ENCODE measurements at regions not wholly inside any gene's neighbourhood (a gene's known extent, or its start where the extent isn't known, plus 50 kb on each side); places are given as distances from the start of the nearest gene placed in this dataset.
"Not testable (repeated sequence)": the region's sequence is repeated elsewhere in the genome, so short reads cannot be mapped to it uniquely, and the experiment has no call there.

DNA sequence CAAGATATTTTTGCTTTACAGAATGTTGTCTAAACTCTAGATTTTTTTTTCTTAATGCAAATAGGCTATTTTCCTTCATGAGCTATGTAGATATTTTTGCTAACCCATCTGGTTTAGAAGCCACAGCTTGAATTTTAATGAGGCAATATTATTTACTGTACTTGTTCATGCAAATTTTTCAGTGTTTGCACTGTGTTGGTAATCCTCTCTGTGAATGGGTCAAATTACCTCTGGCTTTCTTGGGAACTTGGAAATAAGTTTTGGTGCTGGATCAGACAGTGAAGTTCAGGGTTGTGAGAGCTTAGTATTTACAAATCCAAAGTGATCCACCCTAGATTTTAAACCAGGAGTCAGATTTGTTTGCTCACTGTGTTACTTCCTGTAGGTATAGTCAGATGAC lies 686.9 kb downstream of the NXPH1 start:
- no peak overlapping the region for H3K4me3 ChIP-seq (ENCODE audit: low read depth, low read length)
- TF ChIP-seq, protein P1, sequence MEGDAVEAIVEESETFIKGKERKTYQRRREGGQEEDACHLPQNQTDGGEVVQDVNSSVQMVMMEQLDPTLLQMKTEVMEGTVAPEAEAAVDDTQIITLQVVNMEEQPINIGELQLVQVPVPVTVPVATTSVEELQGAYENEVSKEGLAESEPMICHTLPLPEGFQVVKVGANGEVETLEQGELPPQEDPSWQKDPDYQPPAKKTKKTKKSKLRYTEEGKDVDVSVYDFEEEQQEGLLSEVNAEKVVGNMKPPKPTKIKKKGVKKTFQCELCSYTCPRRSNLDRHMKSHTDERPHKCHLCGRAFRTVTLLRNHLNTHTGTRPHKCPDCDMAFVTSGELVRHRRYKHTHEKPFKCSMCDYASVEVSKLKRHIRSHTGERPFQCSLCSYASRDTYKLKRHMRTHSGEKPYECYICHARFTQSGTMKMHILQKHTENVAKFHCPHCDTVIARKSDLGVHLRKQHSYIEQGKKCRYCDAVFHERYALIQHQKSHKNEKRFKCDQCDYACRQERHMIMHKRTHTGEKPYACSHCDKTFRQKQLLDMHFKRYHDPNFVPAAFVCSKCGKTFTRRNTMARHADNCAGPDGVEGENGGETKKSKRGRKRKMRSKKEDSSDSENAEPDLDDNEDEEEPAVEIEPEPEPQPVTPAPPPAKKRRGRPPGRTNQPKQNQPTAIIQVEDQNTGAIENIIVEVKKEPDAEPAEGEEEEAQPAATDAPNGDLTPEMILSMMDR (IDR thresholded peaks at IDR 0.05; ENCODE audit: insufficient read depth, low read length): no peak
- no peak for DNase-seq (ENCODE audit: low read depth)

DNA sequence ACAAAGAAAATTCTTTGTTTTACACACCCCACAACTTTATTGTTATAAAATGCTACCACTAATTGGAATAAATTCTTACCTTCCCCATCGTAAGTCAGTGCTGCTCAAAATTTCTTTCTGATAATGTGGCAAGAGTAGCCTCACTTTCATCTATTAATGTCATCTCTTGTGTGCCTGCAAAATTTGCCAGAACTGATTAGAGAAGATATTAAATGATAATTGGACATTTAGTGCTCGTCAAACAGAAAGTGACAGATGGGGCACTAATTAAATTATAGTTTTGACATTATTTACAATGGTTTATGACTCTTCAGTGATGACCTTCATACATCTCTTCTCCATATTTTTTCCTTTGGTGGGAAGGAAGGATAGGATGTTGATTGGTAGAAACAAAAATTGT lies 690.9 kb downstream of the NXPH1 start:
- TF ChIP-seq, protein P1 (IDR thresholded peaks at IDR 0.05; ENCODE audit: insufficient read depth, low read length): no peak
- DNase-seq (ENCODE audit: low read depth): no peak

DNA sequence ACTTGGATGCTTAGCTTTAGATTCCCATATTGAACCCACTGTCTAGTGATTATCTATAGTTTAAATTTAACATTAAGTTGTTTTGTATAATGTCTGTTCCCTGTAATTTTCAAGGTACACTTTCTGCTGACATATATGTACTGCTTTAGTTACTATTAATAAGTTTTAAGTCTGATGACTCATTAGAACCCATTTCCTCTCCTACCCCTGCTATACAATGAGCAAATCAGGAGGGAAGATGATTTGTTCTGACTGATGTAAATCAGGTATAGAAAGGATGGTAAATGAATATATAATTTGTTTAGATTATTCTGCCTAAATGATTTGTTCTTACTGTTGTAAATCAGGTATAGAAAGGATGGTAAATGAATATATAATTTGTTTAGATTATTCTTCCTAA lies 691.8 kb downstream of the NXPH1 start:
- TF ChIP-seq, protein P1 (IDR thresholded peaks at IDR 0.05; ENCODE audit: insufficient read depth, low read length): no peak
- no peak for DNase-seq (ENCODE audit: low read depth)
- no peak overlapping the region for H3K4me3 ChIP-seq (ENCODE audit: low read depth, low read length)

More for the DNA sequence above, 690.9 kb downstream of the NXPH1 start:
- no peak overlapping the region for H3K4me3 ChIP-seq (ENCODE audit: low read depth, low read length)

DNA sequence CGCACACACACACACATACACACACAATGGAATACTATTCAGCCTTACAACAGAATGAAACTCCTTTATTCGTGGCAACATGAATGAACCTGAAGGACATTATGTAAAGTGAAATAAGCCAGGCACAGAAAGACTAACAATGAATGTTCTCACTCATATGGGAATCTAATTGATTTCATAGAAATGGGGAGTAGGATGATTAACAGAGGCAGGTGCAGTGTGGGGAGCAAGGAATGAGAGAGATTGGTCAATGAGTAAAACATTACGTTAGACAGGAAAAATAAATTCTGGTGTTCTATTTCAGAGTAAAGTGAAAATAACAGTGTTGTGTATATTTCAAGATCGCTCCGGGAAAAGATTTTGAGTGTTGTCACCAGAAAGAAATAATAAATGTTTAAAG lies 694.5 kb downstream of the NXPH1 start:
- no peak for DNase-seq (ENCODE audit: low read depth)
- TF ChIP-seq, protein P1 (IDR thresholded peaks at IDR 0.05; ENCODE audit: insufficient read depth, low read length): no peak
- H3K4me3 ChIP-seq (ENCODE audit: low read depth, low read length): no peak overlapping the region

DNA sequence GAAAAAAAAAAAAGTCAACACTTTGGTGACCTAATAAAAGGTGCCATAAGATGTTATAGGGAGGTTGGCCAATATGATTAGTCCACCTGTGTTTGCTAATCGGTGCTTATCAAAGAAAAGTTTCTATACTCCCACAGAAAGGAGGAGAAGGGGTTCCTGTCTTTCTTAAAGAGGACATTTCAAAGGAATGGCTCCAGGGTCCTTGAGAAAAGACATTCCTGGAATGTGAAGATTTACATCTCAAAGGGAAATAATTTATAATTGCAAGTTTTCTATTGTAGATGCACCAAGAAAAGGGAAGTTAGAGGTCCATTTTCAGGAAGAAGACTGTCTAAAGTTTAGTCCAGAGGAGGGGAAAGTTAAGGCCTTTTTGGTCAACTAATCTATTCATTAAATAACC lies 715.3 kb downstream of the NXPH1 start:
- no peak overlapping the region for H3K4me3 ChIP-seq (ENCODE audit: low read depth, low read length)
- TF ChIP-seq, protein P1 (IDR thresholded peaks at IDR 0.05; ENCODE audit: insufficient read depth, low read length): no peak
- no peak for DNase-seq (ENCODE audit: low read depth)

DNA sequence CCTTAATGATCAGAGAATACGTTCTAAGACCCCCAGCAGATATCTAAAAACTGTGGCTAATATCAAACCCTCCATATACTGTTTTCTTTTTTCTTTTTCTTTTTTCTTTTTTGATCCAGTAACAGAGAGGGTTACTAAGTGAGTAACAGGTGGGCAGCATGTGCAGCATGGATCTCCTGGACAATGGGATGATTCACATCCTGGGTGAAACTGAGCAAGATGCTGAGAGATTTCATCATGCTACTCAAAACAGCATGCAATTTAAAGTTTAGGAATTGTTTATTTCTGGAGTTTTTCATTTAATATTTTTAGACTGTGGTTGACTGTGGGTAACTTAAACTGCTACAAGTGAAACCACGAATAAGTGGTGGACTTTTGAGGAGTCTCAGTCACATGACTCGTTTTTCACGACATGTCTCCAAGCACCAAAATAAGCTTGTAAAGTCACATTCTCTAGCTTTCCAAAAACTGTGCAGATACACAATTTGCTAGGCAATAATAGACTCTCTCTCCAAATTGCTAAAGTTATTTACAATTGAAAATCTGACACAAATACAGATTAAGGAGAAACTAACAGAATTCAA lies 716.2 kb downstream of the NXPH1 start:
- no peak overlapping the region for H3K4me3 ChIP-seq (ENCODE audit: low read depth, low read length)
- TF ChIP-seq, protein P1 (IDR thresholded peaks at IDR 0.05; ENCODE audit: insufficient read depth, low read length): no peak
- no peak for DNase-seq (ENCODE audit: low read depth)

DNA sequence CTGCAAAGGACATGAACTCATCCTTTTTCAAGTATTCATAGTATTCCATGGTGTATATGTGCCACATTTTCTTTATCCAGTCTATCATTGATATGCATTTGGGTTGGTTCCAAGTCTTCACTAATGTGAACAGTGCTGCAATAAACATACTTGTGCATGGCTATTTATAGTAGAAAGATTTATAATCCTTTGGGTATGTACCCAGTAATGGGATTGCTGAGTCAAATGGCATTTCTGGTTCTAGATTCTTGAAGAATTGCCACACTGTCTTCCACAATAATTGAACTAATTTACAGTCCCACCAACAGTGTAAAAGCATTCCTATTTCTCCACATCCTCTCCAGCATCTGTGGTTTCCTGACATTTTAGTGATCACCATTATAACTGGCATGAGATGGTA lies 730.3 kb downstream of the NXPH1 start:
- H3K4me3 ChIP-seq (ENCODE audit: low read depth, low read length); DNase-seq (ENCODE audit: low read depth): not testable (repeated sequence)
